ENCODE measurements at regions not wholly inside any gene's neighbourhood (a gene's known extent, or its start where the extent isn't known, plus 50 kb on each side); places are given as distances from the start of the nearest gene placed in this dataset.

GRCh38 chr5:155727512-155728145 is 599.3 kb upstream of the SGCD start:
- DNase-seq = no peak

- DNase-seq = no peak
Observed at GRCh38 chr5:155728146-155728856, 598.7 kb upstream of the SGCD start.

GRCh38 chr5:155728857-155729683 is 597.9 kb upstream of the SGCD start:
- DNase-seq = no peak

GRCh38 chr5:155729684-155730059 is 597.3 kb upstream of the SGCD start:
- DNase-seq = no peak

- DNase-seq = no peak
Observed at GRCh38 chr5:155732587-155733376, 594.2 kb upstream of the SGCD start.

- no peak for DNase-seq
Observed at GRCh38 chr5:155733935-155734334, 593.0 kb upstream of the SGCD start.

GRCh38 chr5:155735388-155735787 is 591.6 kb upstream of the SGCD start:
- DNase-seq = no peak

GRCh38 chr5:155738616-155739015 is 588.3 kb upstream of the SGCD start:
- DNase-seq = no peak

- DNase-seq = no peak
Observed at GRCh38 chr5:155746367-155747038, 580.5 kb upstream of the SGCD start.

- DNase-seq = no peak
Observed at GRCh38 chr5:155750101-155750500, 576.9 kb upstream of the SGCD start.

- DNase-seq = no peak
Observed at GRCh38 chr5:155750571-155750970, 576.4 kb upstream of the SGCD start.

GRCh38 chr5:155753943-155754581 is 572.9 kb upstream of the SGCD start:
- DNase-seq = no peak

- no peak for DNase-seq
Observed at GRCh38 chr5:155759252-155759651, 567.7 kb upstream of the SGCD start.

GRCh38 chr5:155759984-155760383 is 567.0 kb upstream of the SGCD start:
- no peak for DNase-seq

GRCh38 chr5:155761502-155761901 is 565.5 kb upstream of the SGCD start:
- DNase-seq = no peak

- no peak for DNase-seq
Observed at GRCh38 chr5:155765715-155766114, 561.2 kb upstream of the SGCD start.

- no peak for DNase-seq
Observed at GRCh38 chr5:155767470-155767869, 559.5 kb upstream of the SGCD start.

GRCh38 chr5:155768332-155768731 is 558.6 kb upstream of the SGCD start:
- no peak for DNase-seq

- no peak for DNase-seq
Observed at GRCh38 chr5:155772009-155772662, 554.8 kb upstream of the SGCD start.

- no peak for DNase-seq
Observed at GRCh38 chr5:155773680-155774079, 553.3 kb upstream of the SGCD start.

GRCh38 chr5:155780260-155780659 is 546.7 kb upstream of the SGCD start:
- no peak for DNase-seq
